AG08395 (cell line): ENCODE measurements at regions not wholly inside any gene's neighbourhood (a gene's known extent, or its start where the extent isn't known, plus 50 kb on each side); places are given as distances from the start of the nearest gene placed in this dataset.

Experiments
- DNase-seq: peaks from one replicate; pipeline ENCODE4 v3.0.0; 2012; ENCODE audit warnings: mixed read lengths, low spot score

- peak; percentile 84 for DNase-seq
These were observed 228.9 kb downstream of the RBM43 start for GRCh38 chr2:151032741-151033191.

- no peak for DNase-seq
These were observed 230.9 kb downstream of the RBM43 start for GRCh38 chr2:151030663-151031230.

- DNase-seq: peak; percentile 72
These were observed 232.1 kb downstream of the RBM43 start for GRCh38 chr2:151029406-151030157.

- DNase-seq: no peak
These were observed 232.9 kb downstream of the RBM43 start for GRCh38 chr2:151028691-151029176.

GRCh38 chr2:151027151-151027550 lies 234.5 kb downstream of the RBM43 start:
- DNase-seq: no peak

- DNase-seq: no peak
These were observed 235.8 kb downstream of the RBM43 start for GRCh38 chr2:151025816-151026215.

- DNase-seq: no peak
These were observed 236.9 kb downstream of the RBM43 start for GRCh38 chr2:151024696-151025251.

GRCh38 chr2:151021747-151022452 lies 239.8 kb downstream of the RBM43 start:
- no peak for DNase-seq

- no peak for DNase-seq
These were observed 241.3 kb downstream of the RBM43 start for GRCh38 chr2:151020411-151020810.

GRCh38 chr2:151009437-151010175 lies 252.1 kb downstream of the RBM43 start:
- DNase-seq: no peak

- no peak for DNase-seq
These were observed 254.3 kb downstream of the RBM43 start for GRCh38 chr2:151007365-151007764.

- DNase-seq: no peak
These were observed 258.6 kb downstream of the RBM43 start for GRCh38 chr2:151002959-151003600.

GRCh38 chr2:150997702-150998440 lies 263.8 kb downstream of the RBM43 start:
- DNase-seq: peak; percentile 53

- peak; percentile 22 for DNase-seq
These were observed 264.6 kb downstream of the RBM43 start for GRCh38 chr2:150997066-150997465.

GRCh38 chr2:150994076-150994475 lies 267.6 kb downstream of the RBM43 start:
- DNase-seq: no peak

GRCh38 chr2:150989969-150990368 lies 271.7 kb downstream of the RBM43 start:
- no peak for DNase-seq

GRCh38 chr2:150985741-150986140 lies 275.9 kb downstream of the RBM43 start:
- DNase-seq: no peak

- DNase-seq: no peak
These were observed 278.3 kb downstream of the RBM43 start for GRCh38 chr2:150983314-150983897.

GRCh38 chr2:150981826-150982225 lies 279.8 kb downstream of the RBM43 start:
- DNase-seq: no peak

GRCh38 chr2:150978053-150978452 lies 283.6 kb downstream of the RBM43 start:
- DNase-seq: no peak
